ENCODE measurements at regions not wholly inside any gene's neighbourhood (a gene's known extent, or its start where the extent isn't known, plus 50 kb on each side); places are given as distances from the start of the nearest gene placed in this dataset.

DNA sequence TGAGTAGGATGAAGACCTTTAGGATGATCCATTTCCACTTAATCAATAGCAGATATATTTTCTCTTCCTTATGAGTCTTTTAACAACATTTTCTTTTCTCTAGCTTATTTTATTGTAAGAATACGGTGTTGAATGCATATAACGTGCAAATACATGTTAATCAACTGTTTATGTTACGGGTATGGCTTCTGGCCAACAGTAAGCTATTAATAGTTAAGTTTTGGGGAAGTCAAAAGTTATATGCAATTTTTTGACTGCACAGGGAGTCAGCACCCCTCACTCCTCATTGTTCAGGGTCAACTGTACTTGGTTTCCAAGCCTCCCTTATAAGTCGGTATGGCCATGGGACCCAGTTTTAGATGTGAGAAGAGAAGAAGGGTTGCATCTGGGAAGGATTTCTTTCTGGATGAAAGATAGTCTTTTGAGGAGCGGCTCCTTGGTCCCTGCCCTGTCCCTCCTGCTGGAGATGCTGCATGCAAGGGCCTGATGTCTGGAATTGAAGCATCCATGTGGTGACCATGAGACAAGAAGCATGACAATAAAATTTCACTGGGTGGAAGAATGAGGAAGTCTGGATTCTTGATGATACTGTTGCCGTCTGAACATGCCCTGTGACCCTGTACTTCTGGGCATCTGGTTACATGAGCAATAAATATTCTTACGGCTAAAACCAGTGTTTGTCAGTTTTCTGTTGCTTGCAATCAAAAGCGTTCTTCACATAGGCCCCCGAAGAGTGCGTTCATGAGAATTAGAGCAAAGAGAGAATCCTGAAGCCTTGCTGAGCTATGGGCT is 194.7 kb upstream of the PMEPA1 start:
- DNase-seq (ENCODE audit: insufficient read length, low spot score) (no peak), FAIRE-seq (no peak)

DNA sequence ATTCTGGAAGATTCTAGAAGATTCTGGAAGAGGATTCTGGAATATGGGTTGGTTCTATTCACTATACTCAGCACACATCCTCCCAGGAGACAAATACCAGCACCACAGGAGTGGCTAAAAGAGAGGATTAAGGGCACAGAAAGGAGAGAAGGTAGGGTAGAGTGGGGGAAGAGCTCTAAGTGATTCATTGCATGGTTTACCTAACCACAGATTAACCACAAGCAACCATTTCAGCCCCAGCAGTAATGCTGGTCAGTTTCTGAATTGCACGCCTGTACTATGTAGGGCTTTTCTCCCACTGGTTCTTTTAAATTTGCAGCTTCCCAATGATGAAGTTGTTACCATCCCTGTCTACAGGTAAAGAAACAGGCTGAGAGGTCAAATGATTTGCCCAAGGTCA is 192.7 kb upstream of the PMEPA1 start:
- 0 out of 2 replicates have a peak, but pooled peaks have one; percentile 18 for TF ChIP-seq POU2F2 (IDR thresholded peaks at IDR 0.05; ENCODE audit: low read depth, low read length)
- no peak for TF ChIP-seq POLR2A (IDR thresholded peaks at IDR 0.05; ENCODE audit: low read depth, low read length)
- no peak for DNase-seq (ENCODE audit: insufficient read length, low spot score)
- no peak for FAIRE-seq

More for the DNA sequence above, 194.7 kb upstream of the PMEPA1 start:
- no peak for TF ChIP-seq PAX5 (IDR thresholded peaks at IDR 0.05; ENCODE audit: insufficient read depth, low read length, severe bottlenecking)
- peak; percentile 31; the same call in 1 of the 2 replicates for TF ChIP-seq SPI1 (IDR thresholded peaks at IDR 0.05; ENCODE audit: low read depth, low read length)

DNA sequence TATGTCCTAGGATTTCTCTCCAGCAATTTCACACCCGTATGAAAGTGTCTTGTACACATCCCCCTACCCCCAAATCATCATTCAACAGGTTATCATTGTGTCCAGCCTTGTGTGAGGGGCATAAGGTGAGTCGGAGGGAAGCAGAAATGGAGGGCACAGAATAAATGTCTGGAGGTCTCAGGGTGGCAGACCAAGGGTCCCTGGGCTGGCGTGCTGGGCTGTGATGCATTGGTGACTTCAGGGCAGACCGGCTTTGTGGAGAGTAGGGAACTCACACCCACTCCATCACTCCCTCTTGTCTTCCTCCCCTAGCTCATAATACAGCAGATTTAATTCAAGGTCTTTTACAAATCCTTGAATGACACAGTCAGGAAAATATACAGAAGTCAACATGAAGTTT is 191.7 kb upstream of the PMEPA1 start:
- DNase-seq (ENCODE audit: insufficient read length, low spot score) (no peak), FAIRE-seq (no peak)
- no peak for TF ChIP-seq TAF1 (IDR thresholded peaks at IDR 0.05; ENCODE audit: low read depth, low read length)
- no peak for TF ChIP-seq POU2F2 (IDR thresholded peaks at IDR 0.05; ENCODE audit: low read depth, low read length)
- TF ChIP-seq POLR2AphosphoS5 (IDR thresholded peaks at IDR 0.05; ENCODE audit: low read depth, low read length), result no peak
- TF ChIP-seq POLR2A (IDR thresholded peaks at IDR 0.05; ENCODE audit: low read depth, low read length), result no peak
- TF ChIP-seq PAX5 (IDR thresholded peaks at IDR 0.05; ENCODE audit: insufficient read depth, low read length, severe bottlenecking), result no peak
- no peak for TF ChIP-seq SPI1 (IDR thresholded peaks at IDR 0.05; ENCODE audit: low read depth, low read length)

DNA sequence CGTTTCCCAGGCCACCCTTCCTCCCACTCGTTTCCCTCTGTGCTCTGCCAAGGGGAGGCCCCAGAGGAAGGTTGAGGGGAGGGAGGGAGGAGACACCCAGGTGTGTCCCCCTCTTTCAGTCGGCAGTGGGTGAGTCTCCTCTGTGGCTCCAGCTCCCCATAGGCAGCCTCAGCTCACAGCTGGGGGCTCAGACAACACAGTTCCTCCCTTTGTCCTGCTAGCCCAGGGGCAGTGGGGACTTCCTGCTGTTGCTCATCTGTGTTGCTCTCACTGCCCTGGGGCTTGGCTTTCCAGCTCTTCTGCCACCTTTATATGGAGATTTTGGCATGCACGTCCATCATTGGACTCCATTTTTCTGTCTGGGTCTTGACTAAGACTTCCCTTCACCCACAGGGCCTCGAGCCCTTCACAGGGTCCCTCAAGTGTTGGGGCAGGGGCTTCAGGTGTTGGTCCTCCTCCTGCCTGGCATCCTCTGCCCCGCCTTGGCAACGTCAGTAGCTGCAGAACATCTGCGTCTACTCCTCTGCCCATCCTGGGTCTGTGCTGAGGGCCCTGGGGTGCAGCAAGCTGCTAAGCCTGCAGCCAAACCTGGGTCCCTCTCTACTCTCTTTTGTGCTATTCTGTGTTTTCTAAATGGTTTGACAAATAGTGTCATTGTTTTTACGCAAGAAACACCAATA is 190.6 kb upstream of the PMEPA1 start:
- TF ChIP-seq PAX5 (IDR thresholded peaks at IDR 0.05; ENCODE audit: insufficient read depth, low read length, severe bottlenecking) (no peak), SPI1 (IDR thresholded peaks at IDR 0.05; ENCODE audit: low read depth, low read length) (no peak), POLR2A (IDR thresholded peaks at IDR 0.05; ENCODE audit: low read depth, low read length) (no peak), TAF1 (IDR thresholded peaks at IDR 0.05; ENCODE audit: low read depth, low read length) (no peak), POLR2AphosphoS5 (IDR thresholded peaks at IDR 0.05; ENCODE audit: low read depth, low read length) (no peak), POU2F2 (IDR thresholded peaks at IDR 0.05; ENCODE audit: low read depth, low read length) (no peak)
- DNase-seq (ENCODE audit: insufficient read length, low spot score) (no peak), FAIRE-seq (no peak)

DNA sequence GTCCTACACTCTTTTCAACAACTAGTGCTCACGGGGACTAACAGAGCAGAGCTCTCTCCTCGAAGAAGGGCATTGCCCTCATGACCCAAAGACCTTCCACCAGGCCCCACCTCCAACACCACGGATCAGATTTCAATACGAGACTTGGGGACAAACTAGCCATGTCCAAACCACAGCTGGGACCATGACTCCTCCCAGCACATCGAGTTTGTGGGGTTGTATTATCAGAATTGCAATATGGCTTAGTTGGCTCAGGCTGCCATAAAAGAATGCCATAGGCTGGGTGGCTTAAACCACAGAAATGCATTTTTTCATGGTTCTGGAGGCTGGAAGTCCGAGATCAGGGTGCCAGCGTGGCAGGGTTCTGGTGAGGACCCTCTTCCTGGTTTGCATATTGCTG is 189.7 kb upstream of the PMEPA1 start:
- TF ChIP-seq TAF1 (IDR thresholded peaks at IDR 0.05; ENCODE audit: low read depth, low read length) (no peak), POLR2A (IDR thresholded peaks at IDR 0.05; ENCODE audit: low read depth, low read length) (no peak), SPI1 (IDR thresholded peaks at IDR 0.05; ENCODE audit: low read depth, low read length) (no peak), POU2F2 (IDR thresholded peaks at IDR 0.05; ENCODE audit: low read depth, low read length) (no peak), PAX5 (IDR thresholded peaks at IDR 0.05; ENCODE audit: insufficient read depth, low read length, severe bottlenecking) (no peak), POLR2AphosphoS5 (IDR thresholded peaks at IDR 0.05; ENCODE audit: low read depth, low read length) (no peak)
- no peak for DNase-seq (ENCODE audit: insufficient read length, low spot score)
- FAIRE-seq, result no peak

DNA sequence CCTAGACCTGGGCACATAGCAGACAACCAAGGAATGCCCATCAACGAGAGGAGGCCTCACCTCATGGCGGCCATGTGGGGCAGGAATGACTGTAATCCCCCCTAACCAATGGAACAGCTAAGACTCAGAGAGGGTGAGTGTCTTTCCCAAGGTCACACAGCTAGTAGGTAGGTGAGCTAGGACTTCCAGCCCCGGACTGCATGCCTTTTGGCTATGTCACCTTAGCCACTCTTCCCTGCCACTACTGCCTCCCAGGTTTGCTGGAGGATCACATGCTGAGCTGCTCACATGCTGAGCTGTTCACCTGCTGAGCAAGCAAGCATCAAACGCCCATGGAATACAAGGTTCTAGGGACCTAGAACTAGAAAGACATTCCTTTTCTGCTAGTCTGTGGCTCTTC is 188.5 kb upstream of the PMEPA1 start:
- TF ChIP-seq POU2F2 (IDR thresholded peaks at IDR 0.05; ENCODE audit: low read depth, low read length), result no peak
- no peak for TF ChIP-seq SPI1 (IDR thresholded peaks at IDR 0.05; ENCODE audit: low read depth, low read length)
- DNase-seq (ENCODE audit: insufficient read length, low spot score), result no peak
- FAIRE-seq, result no peak

DNA sequence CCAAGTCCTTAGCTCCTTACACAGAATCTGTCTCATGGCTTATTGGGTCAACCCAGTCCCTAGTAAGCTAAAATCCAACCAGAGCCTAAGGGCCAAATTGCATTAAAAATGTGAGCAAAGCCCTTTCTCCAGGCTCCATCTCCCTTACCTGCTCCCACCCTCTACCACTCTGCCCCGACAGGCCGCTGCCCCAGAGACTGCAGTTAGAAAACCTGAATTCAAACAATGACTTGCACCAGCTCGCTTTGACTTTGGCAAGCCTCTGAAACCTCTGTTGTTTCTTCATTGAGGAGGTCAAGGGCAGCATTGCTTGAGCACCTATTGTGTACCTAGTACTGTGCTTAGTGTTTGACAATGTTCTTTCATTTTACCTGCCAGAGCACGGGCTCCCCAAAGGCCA is 188.1 kb upstream of the PMEPA1 start:
- TF ChIP-seq SPI1 (IDR thresholded peaks at IDR 0.05; ENCODE audit: low read depth, low read length), result no peak
- TF ChIP-seq POU2F2 (IDR thresholded peaks at IDR 0.05; ENCODE audit: low read depth, low read length), result no peak
- no peak for TF ChIP-seq POLR2A (IDR thresholded peaks at IDR 0.05; ENCODE audit: low read depth, low read length)
- TF ChIP-seq TAF1 (IDR thresholded peaks at IDR 0.05; ENCODE audit: low read depth, low read length), result no peak
- no peak for TF ChIP-seq PAX5 (IDR thresholded peaks at IDR 0.05; ENCODE audit: insufficient read depth, low read length, severe bottlenecking)
- no peak for TF ChIP-seq POLR2AphosphoS5 (IDR thresholded peaks at IDR 0.05; ENCODE audit: low read depth, low read length)
- FAIRE-seq, result no peak
- no peak for DNase-seq (ENCODE audit: insufficient read length, low spot score)

DNA sequence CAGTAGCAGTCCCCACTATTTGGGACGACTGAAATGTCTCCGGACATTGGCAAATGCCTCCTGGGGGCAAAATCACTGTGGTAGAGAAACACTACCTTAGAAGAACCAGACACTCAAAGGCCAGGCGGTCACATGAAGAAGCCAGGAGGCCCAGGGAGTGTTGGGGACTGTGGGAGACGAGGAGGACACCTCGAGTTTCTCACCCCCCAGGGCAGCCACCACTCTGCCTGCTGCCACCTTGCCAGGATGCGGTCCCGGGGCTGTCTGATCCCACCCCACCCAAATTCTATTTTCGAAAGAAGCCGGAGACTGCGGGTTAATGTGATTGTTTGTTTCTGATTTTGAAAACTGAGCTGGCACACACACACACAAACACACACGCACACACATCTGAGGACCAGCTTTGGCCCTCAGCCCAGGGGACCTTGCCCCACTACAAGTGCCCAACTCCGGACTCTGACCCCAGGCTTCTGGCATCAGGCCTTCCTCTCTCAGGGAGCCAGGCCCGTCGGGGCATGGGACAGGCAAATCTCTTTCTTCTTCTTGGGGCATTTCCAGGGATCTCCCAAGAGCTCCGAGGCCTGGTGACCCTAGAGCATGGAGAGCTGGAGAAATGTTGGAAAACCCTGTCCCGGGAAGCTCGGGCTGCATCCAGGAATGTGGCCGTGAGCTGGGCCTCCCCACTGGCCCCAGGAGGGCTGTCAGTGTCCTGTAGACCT is 187.5 kb upstream of the PMEPA1 start:
- TF ChIP-seq TAF1 (IDR thresholded peaks at IDR 0.05; ENCODE audit: low read depth, low read length) (no peak), PAX5 (IDR thresholded peaks at IDR 0.05; ENCODE audit: insufficient read depth, low read length, severe bottlenecking) (no peak), POLR2AphosphoS5 (IDR thresholded peaks at IDR 0.05; ENCODE audit: low read depth, low read length) (no peak), POU2F2 (IDR thresholded peaks at IDR 0.05; ENCODE audit: low read depth, low read length) (no peak), SPI1 (IDR thresholded peaks at IDR 0.05; ENCODE audit: low read depth, low read length) (no peak), POLR2A (IDR thresholded peaks at IDR 0.05; ENCODE audit: low read depth, low read length) (no peak)
- no peak for FAIRE-seq
- no peak for DNase-seq (ENCODE audit: insufficient read length, low spot score)

DNA sequence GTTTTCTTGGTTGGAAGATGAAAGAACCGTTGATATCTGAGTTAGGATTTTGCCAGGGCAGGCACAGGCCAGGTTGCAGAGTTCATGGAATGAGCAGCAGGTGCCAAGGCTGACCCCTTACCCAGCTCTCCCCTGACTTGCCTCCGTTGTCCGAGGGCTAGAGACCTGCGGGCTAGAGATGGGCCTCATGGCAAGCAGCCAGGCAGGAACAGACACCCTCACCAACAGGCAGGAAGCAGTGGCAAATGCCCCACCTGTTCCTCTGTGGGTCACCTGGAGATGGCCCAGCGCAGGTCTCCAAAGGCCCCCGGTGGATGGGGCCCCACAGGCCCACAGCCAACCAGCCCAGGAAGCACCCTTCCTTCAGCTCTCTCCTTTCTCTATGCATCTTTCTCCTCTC is 186.7 kb upstream of the PMEPA1 start:
- FAIRE-seq (no peak), DNase-seq (ENCODE audit: insufficient read length, low spot score) (no peak)

More for the DNA sequence above, 186.7 kb upstream of the PMEPA1 start:
- TF ChIP-seq POLR2A (IDR thresholded peaks at IDR 0.05; ENCODE audit: low read depth, low read length) (no peak), TAF1 (IDR thresholded peaks at IDR 0.05; ENCODE audit: low read depth, low read length) (no peak), POLR2AphosphoS5 (IDR thresholded peaks at IDR 0.05; ENCODE audit: low read depth, low read length) (no peak), PAX5 (IDR thresholded peaks at IDR 0.05; ENCODE audit: insufficient read depth, low read length, severe bottlenecking) (no peak), SPI1 (IDR thresholded peaks at IDR 0.05; ENCODE audit: low read depth, low read length) (no peak), POU2F2 (IDR thresholded peaks at IDR 0.05; ENCODE audit: low read depth, low read length) (no peak)

Data from GM12891 (cell line).